Panc1 (cell line): ENCODE measurements at regions not wholly inside any gene's neighbourhood (a gene's known extent, or its start where the extent isn't known, plus 50 kb on each side); places are given as distances from the start of the nearest gene placed in this dataset.

ENCODE experiments used
- CTCF ChIP-seq: fragments of 450-650 bp; IDR thresholded peaks from 2 replicates; pipeline ENCODE4 v1.5.1; 2017; ENCODE audit warnings: mild to moderate bottlenecking
- POLR2AphosphoS5 ChIP-seq: IDR thresholded peaks from 2 replicates; pipeline ENCODE4 v1.6.1; 2012; ENCODE audit warnings: mild to moderate bottlenecking, low read depth, low read length, moderate library complexity
- REST ChIP-seq, 2 experiments: IDR thresholded peaks; 2 replicates each; pipeline ENCODE4 v1.6.1; 2011 to 2012; ENCODE audit warnings: low read depth in 2 of 2, control low read depth in 1 of 2, low read length in 1 of 2, mild to moderate bottlenecking in 1 of 2, moderate library complexity in 1 of 2; ENCODE audit not compliant: insufficient read depth in 1 of 2

- TF ChIP-seq CTCF (no peak), POLR2AphosphoS5 (no peak), REST (IDR thresholded peaks at IDR 0.05; ENCODE audit: insufficient read depth in 1 of 2, low read depth in 2 of 2, low read length in 1 of 2) (no peak)
Observed at GRCh38 chr14:79989990-79990389, 221.3 kb downstream of the DIO2 start.
